HG03558 (cell line): ENCODE measurements at regions not wholly inside any gene's neighbourhood (a gene's known extent, or its start where the extent isn't known, plus 50 kb on each side); places are given as distances from the start of the nearest gene placed in this dataset.

Experiments
- ATAC-seq: cut with Tn5 transposase; IDR thresholded peaks from one replicate; pipeline ENCODE4 v1.9.1; 2021; ENCODE audit warnings: moderate number of reproducible peaks; ENCODE audit not compliant: unreplicated experiment; ENCODE audit errors: extremely low read depth

- no peak for ATAC-seq
These were observed 73.1 kb downstream of the RTP5 start for GRCh38 chr2:241942416-241943208.

GRCh38 chr2:241943209-241943850, 73.8 kb downstream of the RTP5 start:
- ATAC-seq = no peak

GRCh38 chr2:241943961-241944575, 74.5 kb downstream of the RTP5 start:
- no peak for ATAC-seq

GRCh38 chr2:241944821-241945220, 75.3 kb downstream of the RTP5 start:
- no peak for ATAC-seq

DNA sequence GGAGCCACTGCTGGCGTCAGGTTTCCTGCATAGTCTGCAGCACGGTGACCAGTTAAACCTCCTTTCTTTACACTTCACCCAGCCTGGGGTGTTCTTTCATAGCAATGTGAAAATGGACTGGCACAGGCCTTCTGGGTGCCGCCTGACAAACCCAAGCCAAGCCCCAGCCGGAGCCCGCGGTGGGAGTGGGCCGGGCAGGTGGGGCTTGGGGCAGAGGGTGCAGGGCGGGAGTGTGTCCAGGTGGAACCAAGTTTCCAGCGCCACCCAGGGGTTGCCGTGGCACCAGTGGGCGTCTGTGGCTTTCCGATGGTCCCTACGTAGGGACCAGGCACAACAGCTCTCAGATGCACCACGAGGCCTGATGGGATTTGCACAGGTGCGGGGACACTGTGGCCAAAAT, 75.8 kb downstream of the RTP5 start:
- no peak for ATAC-seq

DNA sequence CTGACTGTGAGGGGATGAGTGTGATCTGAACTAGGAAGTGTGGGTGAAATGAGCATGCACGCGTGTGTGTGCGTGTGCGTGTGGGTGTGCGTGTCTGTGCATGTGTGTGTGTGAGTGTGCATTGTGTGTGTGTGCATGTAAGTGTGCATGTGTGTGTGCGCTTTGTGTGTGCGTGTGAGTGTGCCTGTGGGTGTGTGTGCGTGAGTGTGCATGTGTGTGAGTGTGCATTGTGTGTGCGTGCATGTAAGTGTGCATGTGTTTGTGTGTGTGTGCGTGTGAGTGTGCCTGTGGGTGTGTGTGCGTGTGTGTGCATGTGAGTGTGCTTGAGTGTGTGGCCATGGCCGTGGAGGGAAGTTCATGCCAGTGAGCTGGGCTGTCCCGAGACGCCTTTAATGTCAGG, 76.3 kb downstream of the RTP5 start:
- no peak for ATAC-seq

GRCh38 chr2:241946306-241947003, 76.9 kb downstream of the RTP5 start:
- no peak for ATAC-seq

DNA sequence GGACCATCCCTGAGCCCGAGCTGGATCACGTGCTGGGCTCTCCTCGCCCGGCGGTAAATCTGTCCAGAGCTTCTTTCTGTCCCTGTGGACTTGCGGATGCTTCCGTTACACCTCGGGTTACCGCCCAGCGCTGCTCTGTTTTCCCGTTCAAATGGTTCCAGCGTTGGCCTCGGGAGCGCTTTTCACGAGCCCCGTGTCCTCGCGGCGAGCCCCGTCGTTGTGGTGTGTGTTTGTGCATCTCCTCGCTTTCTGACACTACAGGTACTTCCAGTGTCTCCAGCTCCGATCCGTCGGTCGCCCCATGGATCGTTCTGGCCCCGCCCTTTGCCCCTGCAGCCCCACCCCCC, 77.4 kb downstream of the RTP5 start:
- ATAC-seq = no peak

- no peak for ATAC-seq
These were observed 77.9 kb downstream of the RTP5 start for GRCh38 chr2:241947401-241947800.

DNA sequence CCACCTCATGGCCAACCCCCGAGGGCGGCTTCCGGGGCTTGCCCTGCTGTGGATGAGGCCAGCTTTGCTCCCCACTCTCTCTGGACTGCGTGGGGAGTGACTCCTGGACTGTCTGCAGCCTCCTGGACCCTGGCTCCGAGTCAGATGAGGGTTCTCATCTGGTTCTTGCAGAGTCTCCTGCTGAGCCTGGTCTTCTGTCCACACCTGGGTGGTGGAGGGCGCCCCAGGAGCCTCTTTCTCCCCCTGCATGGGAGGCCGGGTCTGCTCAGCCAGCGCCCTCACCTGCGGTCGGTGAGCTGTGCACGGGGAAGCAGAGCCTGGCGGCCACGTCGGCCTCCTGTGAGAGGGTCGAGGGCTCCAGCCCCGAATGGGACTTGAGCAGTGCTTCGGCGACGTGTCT, 78.3 kb downstream of the RTP5 start:
- ATAC-seq = no peak

DNA sequence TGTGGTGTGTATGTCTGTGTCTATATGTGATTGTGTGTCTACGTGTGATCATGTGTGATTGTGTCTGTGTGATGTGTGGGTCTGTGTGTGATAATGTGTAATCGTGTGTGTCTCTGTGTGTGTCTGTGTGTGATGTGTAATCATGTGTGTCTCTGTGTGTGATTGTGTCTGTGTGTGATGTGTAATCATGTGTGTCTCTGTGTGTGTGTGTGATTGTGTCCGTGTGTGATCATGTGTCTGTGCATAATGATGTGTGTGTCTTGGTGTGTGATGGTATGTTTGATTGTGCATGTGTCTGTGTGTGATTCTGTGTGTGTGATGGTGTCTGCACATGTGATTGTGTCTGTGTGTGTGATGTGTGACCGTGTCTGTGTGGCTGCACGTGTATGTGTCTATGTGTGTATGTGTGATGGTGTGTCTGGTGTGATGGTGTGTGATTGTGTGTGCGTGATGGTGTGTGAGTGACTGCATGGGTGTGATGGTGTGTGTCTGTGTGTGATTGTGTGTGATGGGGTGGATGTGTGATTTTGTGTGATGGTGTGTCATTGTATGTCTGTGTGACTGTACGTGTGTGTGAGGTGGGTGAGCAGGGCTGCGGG, 78.9 kb downstream of the RTP5 start:
- ATAC-seq = no peak

DNA sequence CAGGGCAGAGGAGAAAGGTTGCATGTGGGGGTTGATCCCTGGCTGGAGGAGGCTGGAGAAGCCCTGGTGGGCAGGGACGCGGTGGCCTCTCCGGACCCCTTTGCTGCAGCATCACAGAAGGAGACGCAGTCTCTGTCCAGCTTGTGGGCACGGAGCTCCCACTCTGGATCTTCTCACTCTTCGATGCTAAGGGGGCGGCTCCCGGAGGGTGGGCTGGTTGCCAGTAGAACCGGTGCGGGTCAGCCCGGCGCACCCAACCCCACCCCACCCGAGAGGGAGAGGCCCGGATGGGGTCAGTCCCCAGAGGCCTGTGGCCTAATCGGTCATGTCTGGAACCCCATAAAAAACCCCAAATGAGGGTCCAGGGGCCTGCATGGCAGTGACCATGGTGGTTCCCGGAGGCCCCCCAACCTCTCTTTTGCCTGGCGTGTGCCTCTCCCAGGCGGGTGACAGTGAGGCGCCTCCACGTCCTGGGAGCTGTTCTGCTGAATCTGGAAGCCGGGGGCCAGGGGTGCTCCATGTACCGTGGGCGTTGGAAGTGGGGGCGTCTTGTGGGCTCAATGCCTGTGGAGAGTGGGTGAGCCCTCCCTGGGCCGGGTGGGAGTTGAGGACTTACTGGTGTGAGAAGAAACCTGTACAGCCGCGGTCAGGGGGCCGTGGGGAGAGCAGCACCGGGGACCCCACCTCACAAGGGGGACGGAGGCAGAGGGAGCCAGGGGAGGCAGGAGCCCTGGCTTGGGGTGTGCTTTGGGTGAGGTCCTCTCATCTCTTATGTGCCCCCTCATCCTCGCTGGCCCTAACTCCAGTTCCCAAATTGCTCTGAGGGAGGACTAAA, 79.6 kb downstream of the RTP5 start:
- ATAC-seq = no peak

- ATAC-seq = no peak
These were observed 80.3 kb downstream of the RTP5 start for GRCh38 chr2:241949736-241950412.

- no peak for ATAC-seq
These were observed 81.1 kb downstream of the RTP5 start for GRCh38 chr2:241950413-241951315.

DNA sequence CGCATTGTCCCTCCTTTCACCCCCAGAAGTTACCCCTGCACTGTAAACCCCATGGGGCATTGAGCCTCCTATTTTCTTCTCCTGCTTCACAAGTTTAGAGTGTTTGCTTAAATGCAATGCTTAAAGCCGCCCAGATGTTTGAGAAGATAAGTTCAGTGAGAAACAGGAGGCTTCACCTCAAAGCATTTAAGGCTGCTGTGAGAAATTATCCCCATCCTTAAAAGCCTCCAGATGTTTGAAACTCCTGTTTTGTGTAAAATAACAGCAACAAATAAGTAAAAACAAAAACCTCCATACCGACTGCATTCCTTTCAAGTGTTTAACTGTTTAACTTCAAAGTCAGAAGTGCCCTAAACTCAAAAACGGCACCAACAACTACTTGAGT, 81.8 kb downstream of the RTP5 start:
- no peak for ATAC-seq

DNA sequence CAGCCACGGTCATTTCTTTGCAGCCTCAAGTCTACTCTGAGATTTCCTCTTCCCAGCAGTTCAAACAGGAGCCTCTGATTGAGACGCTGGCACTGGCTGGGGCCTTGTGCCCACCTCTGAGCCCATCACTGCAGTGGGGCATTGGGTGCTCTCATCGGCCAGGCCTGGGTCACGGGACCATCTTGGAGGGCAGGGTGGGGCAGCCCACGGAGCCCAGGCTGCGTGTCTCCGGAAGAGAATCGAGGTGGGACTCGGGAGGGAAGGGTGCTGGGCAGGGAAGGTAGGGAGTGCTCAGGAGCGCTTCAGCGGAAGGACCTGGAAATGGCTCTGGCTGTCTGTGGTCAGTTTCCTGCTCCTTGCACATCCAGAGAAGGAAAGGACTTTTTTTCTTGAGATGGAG, 82.4 kb downstream of the RTP5 start:
- ATAC-seq = no peak

DNA sequence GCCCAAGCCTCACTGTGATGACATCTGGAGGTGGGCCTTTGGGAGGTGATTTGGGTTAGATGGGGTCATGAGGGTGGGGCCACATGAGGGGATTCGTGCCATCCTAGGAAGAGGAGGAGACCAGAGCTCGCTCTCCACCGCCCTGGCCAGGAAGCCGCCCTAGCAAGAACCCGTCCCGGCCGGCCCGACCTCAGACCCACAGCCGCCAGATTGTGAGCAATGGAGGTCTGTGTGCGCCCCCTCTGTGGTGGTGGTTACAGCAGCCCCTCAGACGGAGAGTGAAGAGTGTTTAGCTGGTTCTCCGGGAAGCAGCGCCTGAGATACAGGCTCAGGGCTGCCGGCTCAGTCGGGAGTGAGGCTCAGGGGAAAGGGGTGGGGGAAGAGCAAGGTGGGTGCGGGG, 83.3 kb downstream of the RTP5 start:
- ATAC-seq = no peak

DNA sequence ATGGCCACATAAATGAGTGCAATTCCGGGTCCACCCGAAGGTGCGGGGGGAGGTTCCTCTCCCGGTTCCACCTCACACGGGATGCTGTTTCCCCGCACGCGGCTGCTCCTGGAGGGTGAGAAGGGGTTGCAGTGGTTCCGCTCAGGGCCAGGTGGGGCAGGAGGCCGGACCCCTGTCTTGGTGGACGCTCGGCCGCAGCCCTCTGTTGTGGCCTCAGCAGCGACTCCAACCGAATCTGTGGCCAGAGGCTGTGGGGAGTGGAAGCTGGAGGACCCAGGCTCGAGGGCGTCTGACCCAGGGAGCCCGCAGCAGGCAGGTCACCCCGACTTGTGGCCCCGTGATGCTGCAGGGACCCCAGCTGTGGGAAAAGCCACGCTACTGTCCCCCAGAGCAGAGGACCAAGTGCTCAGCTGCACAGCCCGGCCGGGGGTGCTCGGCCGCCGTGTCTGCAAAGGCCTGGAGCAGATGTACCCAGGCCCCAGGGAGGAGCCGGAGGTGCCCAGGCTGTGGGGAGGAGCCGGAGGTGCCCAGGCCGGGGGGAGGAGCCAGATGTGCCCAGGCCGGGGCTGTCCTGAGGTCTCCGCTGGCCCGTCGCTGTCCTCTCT, 83.9 kb downstream of the RTP5 start:
- no peak for ATAC-seq
